Esophagus (tissue), 2 donors: ENCODE measurements at regions not wholly inside any gene's neighbourhood (a gene's known extent, or its start where the extent isn't known, plus 50 kb on each side); places are given as distances from the start of the nearest gene placed in this dataset.
"Not testable (repeated sequence)": the region's sequence is repeated elsewhere in the genome, so short reads cannot be mapped to it uniquely, and the experiment has no call there.

ENCODE experiments used
- H3K27ac ChIP-seq, 2 donors: one replicate each; pipeline ENCODE4 v1.5.1; 2013; ENCODE audit warnings: low read depth in 2 of 2, mild to moderate bottlenecking in 2 of 2, inconsistent platforms in 1 of 2, low read length in 1 of 2, moderate library complexity in 1 of 2
- H3K27me3 ChIP-seq, 2 donors: one replicate each; pipeline ENCODE4 v1.6.1; 2013; ENCODE audit warnings: low read length in 2 of 2, control low read depth in 1 of 2, mild to moderate bottlenecking in 1 of 2; ENCODE audit not compliant: insufficient read depth in 2 of 2, control insufficient read depth in 1 of 2
- H3K36me3 ChIP-seq, 2 donors: one replicate each; pipeline ENCODE4 v1.6.1; 2013; ENCODE audit warnings: low read length in 1 of 2; ENCODE audit not compliant: control insufficient read depth in 2 of 2, insufficient read depth in 2 of 2
- H3K4me1 ChIP-seq, 2 donors: one replicate each; pipeline ENCODE4 v1.6.1; 2013; ENCODE audit warnings: low read length in 1 of 2; ENCODE audit not compliant: control insufficient read depth in 2 of 2, insufficient read depth in 2 of 2
- H3K4me3 ChIP-seq, 2 donors: one replicate each; pipeline ENCODE4 v1.5.1; 2013; ENCODE audit warnings: low read length in 2 of 2, mild to moderate bottlenecking in 2 of 2, low read depth in 1 of 2, moderate library complexity in 1 of 2
- H3K9me3 ChIP-seq, 2 donors: one replicate each; pipeline ENCODE4 v1.6.1; 2013; ENCODE audit warnings: mild to moderate bottlenecking in 2 of 2, low read depth in 1 of 2, low read length in 1 of 2, moderate library complexity in 1 of 2; ENCODE audit not compliant: control insufficient read depth in 2 of 2, insufficient read depth in 1 of 2
- WGBS, 2 donors: extraction: QIAGEN DNeasy Blood & Tissue Kit; methylation state at CpG; one replicate each; pipeline ENCODE4 v1.1.7; 2013; 5-methylcytosine and 5-hydroxymethylcytosine counted together
- donor health status: healthy with polysubstance abuse.
- donor health status: Bipolar disorder and iron deficiency.

DNA sequence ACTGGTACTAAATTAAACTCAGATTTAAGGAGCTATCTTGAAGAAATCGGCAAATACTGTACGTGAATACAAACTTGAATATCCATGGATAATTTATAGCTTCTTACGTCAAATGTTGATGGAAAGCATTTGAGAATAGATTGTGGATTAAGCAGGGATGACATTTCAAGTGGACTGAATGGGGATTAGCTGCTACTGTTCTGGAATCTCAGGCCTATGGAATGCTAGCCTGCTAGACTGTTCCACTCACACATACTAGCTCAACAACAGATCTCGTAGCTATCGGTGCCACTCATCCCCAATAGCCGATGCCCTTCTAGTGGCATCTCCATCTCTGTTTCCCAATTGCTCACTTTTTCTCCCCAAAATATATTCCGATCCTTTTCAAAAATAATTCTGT lies 62.0 kb upstream of the USP25 start:
- Histone ChIP-seq H3K36me3 (no peaks in the 10 kb centered on the region), H3K9me3 (no peaks in the 10 kb centered on the region), H3K27ac (no peak overlapping the region), H3K4me3 (no peak overlapping the region), H3K4me1 (no peaks in the 10 kb centered on the region), H3K27me3 (no peaks in the 10 kb centered on the region)
- WGBS, 2 donors, result 88 to 91% methylated on average over 7 of the region's 7 CpGs

DNA sequence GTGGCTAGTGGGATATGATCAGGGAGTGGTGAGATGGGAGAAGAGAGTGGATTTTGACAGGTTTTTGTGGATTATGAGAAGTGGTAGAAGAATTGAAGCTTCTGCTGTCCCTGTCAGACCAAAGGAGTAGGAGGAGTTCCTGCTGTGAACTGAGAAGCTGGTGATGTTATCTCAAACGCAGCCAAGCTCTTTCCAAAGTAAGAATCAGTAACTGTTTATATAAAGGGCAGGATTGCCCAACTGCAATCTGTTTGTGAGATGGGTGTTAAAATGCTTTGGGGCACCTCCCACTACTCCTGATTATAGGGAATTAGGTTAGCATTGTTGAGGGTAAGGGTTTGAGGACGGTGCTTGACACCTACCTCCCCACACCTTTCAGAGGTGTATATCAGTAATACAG lies 60.5 kb upstream of the USP25 start:
- H3K9me3 ChIP-seq, result no peaks in the 10 kb centered on the region
- H3K4me1 ChIP-seq, result no peaks in the 10 kb centered on the region
- H3K27me3 ChIP-seq, result no peaks in the 10 kb centered on the region

DNA sequence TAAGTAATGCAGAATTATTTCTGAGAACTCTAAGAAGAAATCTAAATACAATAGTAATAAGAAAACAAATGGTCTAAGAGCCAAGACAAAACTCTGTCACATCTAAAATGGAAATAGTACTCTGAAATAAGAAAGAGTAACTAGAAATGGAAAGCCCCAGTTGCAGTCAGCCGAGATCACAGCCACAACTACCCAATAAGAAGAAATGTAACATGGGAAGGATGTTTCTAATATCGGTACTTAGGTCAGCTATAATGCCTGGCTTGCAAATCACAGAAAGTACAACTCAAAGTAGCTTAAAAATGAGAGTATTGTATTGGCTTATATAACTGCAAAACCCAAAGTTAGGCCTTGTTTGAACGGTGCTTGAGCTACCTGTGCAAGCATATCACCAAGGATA lies 58.6 kb upstream of the USP25 start:
- no peaks in the 10 kb centered on the region for H3K4me1 ChIP-seq
- H3K27me3 ChIP-seq, result no peaks in the 10 kb centered on the region
- WGBS, 2 donors, result 74 to 77% methylated on average over 3 of the region's 3 CpGs
- no peak overlapping the region for H3K4me3 ChIP-seq
- no peaks in the 10 kb centered on the region for H3K36me3 ChIP-seq
- no peak overlapping the region for H3K27ac ChIP-seq
- no peaks in the 10 kb centered on the region for H3K9me3 ChIP-seq

More for the DNA sequence above, 60.5 kb upstream of the USP25 start:
- Histone ChIP-seq H3K4me3 (no peak overlapping the region), H3K36me3 (no peaks in the 10 kb centered on the region), H3K27ac (no peak overlapping the region)
- 39 to 50% methylated on average over 2 of the region's 2 CpGs for WGBS, 2 donors

DNA sequence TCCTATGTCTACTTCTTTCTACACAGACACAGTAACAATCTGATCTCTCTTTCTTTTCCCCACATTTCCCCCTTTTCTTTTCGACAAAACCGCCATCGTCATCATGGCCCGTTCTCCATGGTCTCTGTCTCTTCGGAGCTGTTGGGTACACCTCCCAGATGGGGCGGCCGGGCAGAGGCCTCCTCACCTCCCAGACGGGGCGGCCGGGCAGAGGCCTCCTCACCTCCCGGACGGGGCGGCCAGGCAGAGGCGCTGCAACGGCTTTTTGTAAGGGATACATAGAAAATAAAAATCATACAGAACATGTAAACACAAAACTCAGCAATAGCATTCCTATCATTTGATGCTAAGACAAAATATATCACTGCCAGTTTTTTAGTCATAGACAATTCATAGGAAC lies 57.2 kb upstream of the USP25 start:
- not testable (repeated sequence) for H3K4me3 ChIP-seq, H3K27ac ChIP-seq, H3K27me3 ChIP-seq, H3K4me1 ChIP-seq, H3K36me3 ChIP-seq, H3K9me3 ChIP-seq
- 95 to 96% methylated on average over 15 of the region's 15 CpGs for WGBS, 2 donors

DNA sequence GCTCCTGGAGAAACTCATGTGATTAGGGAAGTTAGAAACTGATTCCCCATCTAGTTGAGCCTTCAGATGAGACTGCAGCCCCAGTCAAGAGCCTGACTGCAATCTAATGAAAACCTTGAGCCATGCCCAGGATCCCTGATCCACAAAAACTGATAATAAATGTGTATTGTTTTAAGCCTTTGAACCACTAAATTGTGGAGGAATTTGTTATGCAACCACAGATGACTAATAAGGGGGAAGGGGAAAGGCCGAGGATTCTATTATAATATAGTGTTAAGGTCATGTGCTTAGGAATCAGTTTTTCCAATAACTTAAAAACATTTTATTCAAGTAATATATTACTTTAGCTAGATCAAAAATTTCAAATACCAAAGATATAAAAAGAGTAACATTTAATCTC lies 52.8 kb upstream of the USP25 start:
- 72 to 83% methylated on average over 1 of the region's 1 CpG for WGBS, 2 donors
- H3K9me3 ChIP-seq, result no peaks in the 10 kb centered on the region
- H3K4me3 ChIP-seq, result no peak overlapping the region
- no peaks in the 10 kb centered on the region for H3K27me3 ChIP-seq
- no peaks in the 10 kb centered on the region for H3K4me1 ChIP-seq
- no peaks in the 10 kb centered on the region for H3K36me3 ChIP-seq
- no peak overlapping the region for H3K27ac ChIP-seq

DNA sequence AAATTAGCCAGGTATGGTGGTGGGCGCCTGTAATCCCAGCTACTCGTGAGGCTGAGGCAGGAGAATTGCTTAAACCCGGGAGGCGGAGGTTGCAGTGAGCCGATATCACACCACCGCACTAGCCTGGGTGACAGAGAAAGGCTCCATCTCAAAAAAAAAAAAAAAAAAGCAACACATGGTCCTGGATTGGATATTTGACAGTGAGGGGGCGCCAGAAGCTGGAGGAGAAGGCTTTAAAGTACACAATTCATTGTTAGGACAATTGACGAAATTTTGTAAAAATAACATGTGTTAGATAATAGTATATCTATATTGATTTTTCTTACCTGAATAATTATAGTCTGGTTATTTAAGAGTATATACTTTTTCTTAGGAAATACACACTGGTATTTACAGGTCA lies 50.2 kb upstream of the USP25 start:
- WGBS, 2 donors, result 82 to 89% methylated on average over 8 of the region's 8 CpGs
- no peak overlapping the region for H3K27ac ChIP-seq
- H3K9me3 ChIP-seq, result no peaks in the 10 kb centered on the region

More for the DNA sequence above, 50.2 kb upstream of the USP25 start:
- H3K4me3 ChIP-seq, result no peak overlapping the region
- no peaks in the 10 kb centered on the region for H3K36me3 ChIP-seq
- H3K27me3 ChIP-seq, result no peaks in the 10 kb centered on the region
- no peaks in the 10 kb centered on the region for H3K4me1 ChIP-seq
